ENCODE measurements at regions not wholly inside any gene's neighbourhood (a gene's known extent, or its start where the extent isn't known, plus 50 kb on each side); places are given as distances from the start of the nearest gene placed in this dataset.

DNA sequence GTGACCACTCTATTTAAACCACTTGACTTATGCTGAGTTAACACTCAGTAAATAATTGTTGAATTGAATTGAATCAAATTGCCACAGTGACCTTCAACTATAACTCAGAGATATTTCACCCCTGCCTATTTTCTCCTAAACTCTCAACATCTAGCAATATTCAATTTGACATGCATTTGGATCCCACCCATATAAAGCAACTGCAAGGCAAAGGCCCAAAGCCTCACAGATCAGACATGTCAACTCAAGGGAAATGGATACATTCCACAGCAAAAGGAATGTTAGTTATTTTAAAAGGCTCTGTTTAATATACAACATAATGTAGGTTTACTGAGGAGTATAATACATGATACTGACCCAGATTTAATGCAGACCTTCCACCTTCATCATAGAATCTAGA, 107.4 kb downstream of the KCTD12 start:
- no peak overlapping the region for H2AFZ ChIP-seq
- no peak overlapping the region for H3K9ac ChIP-seq
- H3K4me2 ChIP-seq (ENCODE audit: low read length) = no peak overlapping the region
- no peaks in the 10 kb centered on the region for H3K9me3 ChIP-seq (ENCODE audit: control insufficient read depth, low read length)
- no peaks in the 10 kb centered on the region for H3K4me1 ChIP-seq
- no peaks in the 10 kb centered on the region for H3K27me3 ChIP-seq (ENCODE audit: control insufficient read depth, insufficient read depth, low read length)
- no peak overlapping the region for H3K4me3 ChIP-seq (ENCODE audit: low read depth, low read length)
- H3K36me3 ChIP-seq (ENCODE audit: control insufficient read depth, insufficient read depth, low read length) = no peaks in the 10 kb centered on the region
- H3K27ac ChIP-seq = no peak overlapping the region
- no peaks in the 10 kb centered on the region for H3K79me2 ChIP-seq
- TF ChIP-seq, protein P1, sequence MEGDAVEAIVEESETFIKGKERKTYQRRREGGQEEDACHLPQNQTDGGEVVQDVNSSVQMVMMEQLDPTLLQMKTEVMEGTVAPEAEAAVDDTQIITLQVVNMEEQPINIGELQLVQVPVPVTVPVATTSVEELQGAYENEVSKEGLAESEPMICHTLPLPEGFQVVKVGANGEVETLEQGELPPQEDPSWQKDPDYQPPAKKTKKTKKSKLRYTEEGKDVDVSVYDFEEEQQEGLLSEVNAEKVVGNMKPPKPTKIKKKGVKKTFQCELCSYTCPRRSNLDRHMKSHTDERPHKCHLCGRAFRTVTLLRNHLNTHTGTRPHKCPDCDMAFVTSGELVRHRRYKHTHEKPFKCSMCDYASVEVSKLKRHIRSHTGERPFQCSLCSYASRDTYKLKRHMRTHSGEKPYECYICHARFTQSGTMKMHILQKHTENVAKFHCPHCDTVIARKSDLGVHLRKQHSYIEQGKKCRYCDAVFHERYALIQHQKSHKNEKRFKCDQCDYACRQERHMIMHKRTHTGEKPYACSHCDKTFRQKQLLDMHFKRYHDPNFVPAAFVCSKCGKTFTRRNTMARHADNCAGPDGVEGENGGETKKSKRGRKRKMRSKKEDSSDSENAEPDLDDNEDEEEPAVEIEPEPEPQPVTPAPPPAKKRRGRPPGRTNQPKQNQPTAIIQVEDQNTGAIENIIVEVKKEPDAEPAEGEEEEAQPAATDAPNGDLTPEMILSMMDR (IDR thresholded peaks at IDR 0.05) = no peak

DNA sequence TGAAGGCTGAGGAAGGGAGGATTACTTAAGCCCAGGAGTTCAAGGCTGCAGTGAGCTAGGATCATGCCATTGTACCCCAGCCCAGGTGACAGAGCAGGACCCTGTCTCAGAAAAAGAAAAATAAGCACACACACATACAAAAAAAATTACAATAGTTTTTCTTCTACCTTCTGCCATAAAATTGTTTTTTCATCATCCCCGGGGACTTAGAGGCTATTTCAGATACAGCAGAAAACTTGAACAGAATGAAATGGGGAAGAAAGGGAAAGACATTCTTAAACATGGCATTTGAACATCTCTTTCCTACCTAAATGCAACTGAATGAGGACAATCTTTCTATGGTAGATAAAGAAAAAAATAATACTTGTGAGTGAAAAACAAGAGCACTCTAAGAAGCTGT, 109.1 kb downstream of the KCTD12 start:
- Histone ChIP-seq H3K79me2 (no peaks in the 10 kb centered on the region), H3K4me2 (ENCODE audit: low read length) (no peak overlapping the region), H3K4me3 (ENCODE audit: low read depth, low read length) (no peak overlapping the region), H3K36me3 (ENCODE audit: control insufficient read depth, insufficient read depth, low read length) (no peaks in the 10 kb centered on the region), H3K27ac (no peak overlapping the region), H3K9me3 (ENCODE audit: control insufficient read depth, low read length) (no peaks in the 10 kb centered on the region), H3K4me1 (no peaks in the 10 kb centered on the region), H3K9ac (no peak overlapping the region), H3K27me3 (ENCODE audit: control insufficient read depth, insufficient read depth, low read length) (no peaks in the 10 kb centered on the region), H2AFZ (no peak overlapping the region)
- TF ChIP-seq, protein P1 (IDR thresholded peaks at IDR 0.05) = no peak

DNA sequence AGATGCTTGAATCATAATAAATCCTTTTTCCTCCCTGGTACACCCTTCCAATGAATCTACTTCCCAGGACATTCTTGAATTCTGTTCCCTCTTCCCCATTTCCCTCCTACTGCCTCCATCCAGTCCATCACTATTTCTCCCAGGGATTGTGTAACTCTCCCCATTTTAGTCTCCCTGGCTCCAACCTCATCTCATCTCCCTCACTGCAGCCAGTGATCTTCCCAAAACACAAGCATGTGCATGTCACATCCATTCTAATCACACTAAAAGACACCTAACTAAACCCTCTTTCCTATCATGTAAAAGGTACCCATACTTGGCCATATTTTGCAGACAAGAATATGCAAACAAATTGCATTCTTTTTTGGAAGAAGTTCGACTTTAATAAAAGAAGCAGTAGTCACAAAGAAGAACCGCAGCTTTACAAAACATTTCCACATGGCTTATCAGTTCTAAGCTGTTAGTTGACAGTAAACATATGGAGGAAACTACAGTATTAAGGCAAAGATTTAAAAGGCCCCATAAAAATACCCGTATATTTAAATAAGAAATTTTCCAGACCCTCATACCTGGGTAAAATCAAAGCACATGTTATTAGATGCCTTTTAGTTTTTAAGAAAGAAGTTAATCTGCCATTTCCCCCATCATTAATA, 111.0 kb downstream of the KCTD12 start:
- H3K4me1 ChIP-seq = no peaks in the 10 kb centered on the region
- H3K9me3 ChIP-seq (ENCODE audit: control insufficient read depth, low read length) = no peaks in the 10 kb centered on the region
- TF ChIP-seq, protein P1 (IDR thresholded peaks at IDR 0.05) = no peak
- no peak overlapping the region for H3K4me3 ChIP-seq (ENCODE audit: low read depth, low read length)
- no peaks in the 10 kb centered on the region for H3K36me3 ChIP-seq (ENCODE audit: control insufficient read depth, insufficient read depth, low read length)
- H3K27ac ChIP-seq = no peak overlapping the region
- no peaks in the 10 kb centered on the region for H3K79me2 ChIP-seq
- no peak overlapping the region for H3K4me2 ChIP-seq (ENCODE audit: low read length)
- no peak overlapping the region for H3K9ac ChIP-seq
- no peaks in the 10 kb centered on the region for H3K27me3 ChIP-seq (ENCODE audit: control insufficient read depth, insufficient read depth, low read length)
- no peak overlapping the region for H2AFZ ChIP-seq

DNA sequence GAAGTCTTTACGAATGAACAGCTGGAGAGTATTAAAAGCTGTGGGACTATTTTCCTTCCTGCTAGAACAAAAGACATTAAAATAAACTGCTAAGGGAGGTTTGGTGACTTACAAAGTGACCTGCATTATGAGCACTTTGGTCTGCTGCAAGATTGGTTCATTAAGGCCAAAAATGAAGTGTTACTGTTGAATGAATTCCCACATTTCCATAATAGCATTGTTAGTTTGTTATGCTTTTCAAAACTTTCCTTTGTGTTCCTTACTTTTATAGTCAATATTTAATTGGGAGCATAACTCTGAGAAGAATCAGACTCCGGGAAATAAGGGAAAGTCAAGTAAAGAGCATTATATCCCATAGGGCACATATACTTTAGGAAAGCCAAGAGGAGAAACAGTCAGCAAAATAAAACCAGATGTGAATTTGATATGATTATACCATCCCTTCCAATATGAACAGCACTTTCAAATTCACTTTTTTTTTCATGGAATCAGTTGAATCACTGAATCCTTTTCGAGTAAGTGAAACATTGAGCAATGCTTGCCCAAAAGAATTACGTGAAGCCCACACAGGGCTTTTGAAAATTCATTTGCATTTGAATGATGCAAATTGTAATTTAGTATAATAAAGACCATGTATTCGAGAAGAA, 112.6 kb downstream of the KCTD12 start:
- Histone ChIP-seq H3K9ac (no peak overlapping the region), H2AFZ (no peak overlapping the region), H3K4me2 (ENCODE audit: low read length) (no peak overlapping the region), H3K27ac (no peak overlapping the region), H3K9me3 (ENCODE audit: control insufficient read depth, low read length) (no peaks in the 10 kb centered on the region), H3K36me3 (ENCODE audit: control insufficient read depth, insufficient read depth, low read length) (no peaks in the 10 kb centered on the region), H3K79me2 (no peaks in the 10 kb centered on the region), H3K27me3 (ENCODE audit: control insufficient read depth, insufficient read depth, low read length) (no peaks in the 10 kb centered on the region), H3K4me1 (no peaks in the 10 kb centered on the region), H3K4me3 (ENCODE audit: low read depth, low read length) (no peak overlapping the region)
- TF ChIP-seq, protein P1 (IDR thresholded peaks at IDR 0.05) = no peak

DNA sequence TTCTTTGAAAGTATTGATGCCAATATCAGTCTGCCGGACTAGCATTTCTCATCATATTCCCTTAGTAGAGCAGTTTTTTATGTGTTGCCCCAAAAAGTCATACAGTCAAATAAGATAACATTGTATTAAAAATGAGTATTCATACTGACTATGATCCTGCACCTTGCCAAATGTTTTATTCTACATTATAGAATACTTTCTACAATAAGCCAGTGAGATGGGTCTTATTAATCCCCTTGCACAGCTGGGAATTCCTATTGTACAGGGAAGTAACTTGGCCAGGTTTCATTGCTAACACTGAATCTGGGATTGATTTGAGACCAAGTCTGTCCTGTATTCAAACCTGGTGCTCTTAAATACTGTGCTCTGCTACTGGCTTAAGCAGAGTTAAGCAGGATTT, 114.0 kb downstream of the KCTD12 start:
- Histone ChIP-seq H3K4me3 (ENCODE audit: low read depth, low read length) (no peak overlapping the region), H2AFZ (no peak overlapping the region), H3K4me1 (no peaks in the 10 kb centered on the region), H3K4me2 (ENCODE audit: low read length) (no peak overlapping the region), H3K27ac (no peak overlapping the region), H3K36me3 (ENCODE audit: control insufficient read depth, insufficient read depth, low read length) (no peaks in the 10 kb centered on the region), H3K9ac (no peak overlapping the region), H3K9me3 (ENCODE audit: control insufficient read depth, low read length) (no peaks in the 10 kb centered on the region), H3K79me2 (no peaks in the 10 kb centered on the region), H3K27me3 (ENCODE audit: control insufficient read depth, insufficient read depth, low read length) (no peaks in the 10 kb centered on the region)
- TF ChIP-seq, protein P1 (IDR thresholded peaks at IDR 0.05) = no peak

All from parathyroid adenoma (tissue), 2 donors.